IPS DF 6.9 (cell line): ENCODE measurements at regions not wholly inside any gene's neighbourhood (a gene's known extent, or its start where the extent isn't known, plus 50 kb on each side); places are given as distances from the start of the nearest gene placed in this dataset.
A peak's percentile ranks its signal among the peaks of the same experiment; 100 is the strongest.

ENCODE experiments used
- DNase-seq: peaks from one replicate; pipeline ENCODE4 v3.0.0-alpha.2; 2013; ENCODE audit warnings: low read depth, low spot score
- H3K27ac ChIP-seq: one replicate; pipeline ENCODE4 v1.5.1; 2013; ENCODE audit warnings: low read length, control low read depth
- H3K27me3 ChIP-seq: 2 replicates; pipeline ENCODE4 v1.6.1; 2013; ENCODE audit warnings: mild to moderate bottlenecking, low read length; ENCODE audit not compliant: control insufficient read depth, insufficient read depth
- H3K36me3 ChIP-seq: 2 replicates; pipeline ENCODE4 v1.6.1; 2013; ENCODE audit warnings: low read length; ENCODE audit not compliant: control insufficient read depth, insufficient read depth
- H3K4me1 ChIP-seq: 2 replicates; pipeline ENCODE4 v1.6.1; 2013; ENCODE audit warnings: low read length; ENCODE audit not compliant: control insufficient read depth, insufficient read depth
- H3K4me3 ChIP-seq: 2 replicates; pipeline ENCODE4 v1.5.1; 2013; ENCODE audit warnings: mild to moderate bottlenecking, low read length
- H3K9me3 ChIP-seq: 2 replicates; pipeline ENCODE4 v1.6.1; 2013; ENCODE audit warnings: low read length, inconsistent platforms; ENCODE audit not compliant: control insufficient read depth, insufficient read depth
- WGBS: extraction: QIAGEN DNeasy Blood & Tissue Kit; methylation state at CpG from one replicate; pipeline ENCODE4 v1.1.7; 2013; ENCODE audit warnings: mixed read lengths, missing lambda C conversion rate; ENCODE audit not compliant: insufficient read length, insufficient coverage; 5-methylcytosine and 5-hydroxymethylcytosine counted together

- 100% methylated on average over 1 of the region's 4 CpGs for WGBS
- no peak for DNase-seq
- Histone ChIP-seq H3K36me3 (no peaks in the 10 kb centered on the region), H3K9me3 (no peaks in the 10 kb centered on the region), H3K27me3 (no peaks in the 10 kb centered on the region), H3K4me1 (no peaks in the 10 kb centered on the region), H3K4me3 (no peak overlapping the region), H3K27ac (no peak overlapping the region)
Observed at GRCh38 chr12:74899031-74899829, 310.4 kb downstream of the KCNC2 start.

- Histone ChIP-seq H3K4me1 (no peaks in the 10 kb centered on the region), H3K36me3 (no peaks in the 10 kb centered on the region), H3K27ac (no peak overlapping the region), H3K27me3 (no peaks in the 10 kb centered on the region), H3K4me3 (no peak overlapping the region), H3K9me3 (no peaks in the 10 kb centered on the region)
- no CpG with 5 or more reads among the region's 4 CpGs for WGBS
- no peak for DNase-seq
Observed at GRCh38 chr12:74900232-74900631, 309.4 kb downstream of the KCNC2 start.

- H3K9me3 ChIP-seq = no peaks in the 10 kb centered on the region
- no CpG with 5 or more reads among the region's 1 CpG for WGBS
- no peaks in the 10 kb centered on the region for H3K4me1 ChIP-seq
- H3K36me3 ChIP-seq = no peaks in the 10 kb centered on the region
- no peaks in the 10 kb centered on the region for H3K27me3 ChIP-seq
- H3K27ac ChIP-seq = no peak overlapping the region
- peak; percentile 45 for DNase-seq
- H3K4me3 ChIP-seq = no peak overlapping the region
Observed at GRCh38 chr12:74903522-74903921, 306.1 kb downstream of the KCNC2 start.

GRCh38 chr12:74906224-74906623, 303.4 kb downstream of the KCNC2 start:
- DNase-seq = no peak
- Histone ChIP-seq H3K4me3 (no peak overlapping the region), H3K27ac (no peak overlapping the region), H3K27me3 (no peaks in the 10 kb centered on the region), H3K9me3 (no peaks in the 10 kb centered on the region), H3K36me3 (no peaks in the 10 kb centered on the region), H3K4me1 (no peaks in the 10 kb centered on the region)
- no CpG with 5 or more reads among the region's 5 CpGs for WGBS

GRCh38 chr12:74910831-74911230, 298.8 kb downstream of the KCNC2 start:
- DNase-seq = no peak
- Histone ChIP-seq H3K36me3 (no peaks in the 10 kb centered on the region), H3K27ac (no peak overlapping the region), H3K27me3 (no peaks in the 10 kb centered on the region), H3K4me3 (no peak overlapping the region), H3K4me1 (no peaks in the 10 kb centered on the region), H3K9me3 (no peaks in the 10 kb centered on the region)
- WGBS = no CpG with 5 or more reads among the region's 3 CpGs

DNA sequence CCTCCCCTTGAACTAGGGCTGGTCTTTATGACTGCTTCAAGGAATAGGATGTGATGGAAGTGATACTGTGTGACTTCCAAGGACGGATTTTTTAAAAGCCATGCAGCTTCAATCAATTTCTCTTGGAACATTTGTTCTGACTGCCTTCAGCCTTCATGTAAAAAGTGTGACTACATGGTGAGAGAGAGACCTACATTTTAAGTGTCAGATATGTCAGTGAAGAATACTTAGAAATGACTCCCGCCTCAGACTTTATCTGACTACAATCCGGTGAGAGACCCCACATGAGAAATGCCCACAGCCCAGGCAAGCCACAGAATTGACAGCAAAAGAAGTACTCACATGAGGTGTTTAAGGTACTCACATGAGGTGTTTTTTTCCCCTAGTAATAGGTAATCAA, 295.3 kb downstream of the KCNC2 start:
- H3K9me3 ChIP-seq = no peaks in the 10 kb centered on the region
- no peak overlapping the region for H3K4me3 ChIP-seq
- no peak overlapping the region for H3K27ac ChIP-seq
- DNase-seq = no peak
- no CpG with 5 or more reads among the region's 3 CpGs for WGBS
- H3K4me1 ChIP-seq = no peaks in the 10 kb centered on the region
- no peaks in the 10 kb centered on the region for H3K27me3 ChIP-seq
- no peaks in the 10 kb centered on the region for H3K36me3 ChIP-seq

DNA sequence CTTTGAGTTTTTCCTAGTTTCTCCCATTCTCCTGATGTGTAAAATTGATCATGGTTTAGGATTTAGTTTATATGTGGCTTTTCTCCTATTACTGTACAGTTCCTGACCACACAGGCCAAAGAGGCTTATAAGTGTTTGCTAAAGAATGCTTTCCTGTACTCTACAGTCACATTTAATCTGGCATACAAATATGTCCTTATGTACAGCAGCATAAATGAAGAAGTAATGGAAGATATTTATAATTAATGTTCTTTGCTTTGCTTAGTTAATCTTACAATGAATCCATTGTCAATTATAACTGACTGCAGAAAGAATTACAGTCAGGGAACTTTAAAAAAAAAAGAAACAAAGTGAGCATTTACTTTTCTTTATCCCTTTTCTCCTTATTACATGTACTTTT, 293.9 kb downstream of the KCNC2 start:
- Histone ChIP-seq H3K4me3 (no peak overlapping the region), H3K36me3 (no peaks in the 10 kb centered on the region), H3K9me3 (no peaks in the 10 kb centered on the region), H3K4me1 (no peaks in the 10 kb centered on the region), H3K27me3 (no peaks in the 10 kb centered on the region), H3K27ac (no peak overlapping the region)
- no peak for DNase-seq

DNA sequence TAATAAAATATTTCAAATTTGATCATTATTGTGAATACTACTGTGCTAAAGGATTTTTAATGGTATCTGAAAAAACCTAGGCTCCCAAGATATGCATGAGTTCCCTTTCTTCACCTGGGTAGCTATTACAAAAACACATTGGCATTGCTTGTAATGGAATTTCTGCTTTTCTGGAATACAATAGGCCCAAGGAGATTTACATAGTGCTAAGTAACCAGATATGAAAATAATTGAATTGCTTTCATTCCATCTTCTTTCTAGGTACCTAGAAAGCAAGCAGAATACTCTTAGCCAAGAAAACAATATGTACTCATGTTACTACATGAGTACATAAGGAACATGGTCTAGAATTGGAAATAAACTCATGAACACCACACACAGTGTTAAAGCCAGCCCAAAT, 291.9 kb downstream of the KCNC2 start:
- H3K27me3 ChIP-seq = no peaks in the 10 kb centered on the region
- H3K4me1 ChIP-seq = no peaks in the 10 kb centered on the region
- H3K9me3 ChIP-seq = no peaks in the 10 kb centered on the region
- DNase-seq = no peak
- H3K36me3 ChIP-seq = no peaks in the 10 kb centered on the region
- no peak overlapping the region for H3K4me3 ChIP-seq
- H3K27ac ChIP-seq = no peak overlapping the region

DNA sequence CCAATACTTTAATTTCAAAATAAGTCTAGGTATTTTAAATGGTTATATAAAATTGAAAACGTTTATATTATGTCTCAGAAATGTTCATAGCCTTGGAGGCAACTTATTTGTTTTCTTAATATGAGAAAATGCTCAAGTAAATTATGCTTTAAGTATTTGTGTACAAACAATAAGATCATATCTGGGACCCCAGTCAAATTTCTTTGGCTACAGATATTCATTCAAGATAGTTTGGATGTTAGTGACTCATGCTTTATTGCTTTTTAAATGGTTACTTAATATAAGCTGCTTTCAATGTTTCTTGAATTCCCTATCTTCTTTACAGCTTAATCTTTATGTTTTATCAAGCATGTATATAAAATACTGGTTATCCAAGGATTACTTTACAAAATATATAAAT, 291.3 kb downstream of the KCNC2 start:
- no peak overlapping the region for H3K27ac ChIP-seq
- WGBS = no CpG with 5 or more reads among the region's 1 CpG
- H3K4me1 ChIP-seq = no peaks in the 10 kb centered on the region

GRCh38 chr12:74922117-74922516, 287.5 kb downstream of the KCNC2 start:
- no peaks in the 10 kb centered on the region for H3K27me3 ChIP-seq
- H3K36me3 ChIP-seq = no peaks in the 10 kb centered on the region
- H3K4me3 ChIP-seq = no peak overlapping the region
- DNase-seq = no peak
- WGBS = no CpG with 5 or more reads among the region's 1 CpG
- H3K27ac ChIP-seq = no peak overlapping the region
- no peaks in the 10 kb centered on the region for H3K9me3 ChIP-seq
- no peaks in the 10 kb centered on the region for H3K4me1 ChIP-seq

More for the DNA sequence above, 291.3 kb downstream of the KCNC2 start:
- H3K4me3 ChIP-seq = no peak overlapping the region
- DNase-seq = no peak
- H3K36me3 ChIP-seq = no peaks in the 10 kb centered on the region
- no peaks in the 10 kb centered on the region for H3K27me3 ChIP-seq
- H3K9me3 ChIP-seq = no peaks in the 10 kb centered on the region

DNA sequence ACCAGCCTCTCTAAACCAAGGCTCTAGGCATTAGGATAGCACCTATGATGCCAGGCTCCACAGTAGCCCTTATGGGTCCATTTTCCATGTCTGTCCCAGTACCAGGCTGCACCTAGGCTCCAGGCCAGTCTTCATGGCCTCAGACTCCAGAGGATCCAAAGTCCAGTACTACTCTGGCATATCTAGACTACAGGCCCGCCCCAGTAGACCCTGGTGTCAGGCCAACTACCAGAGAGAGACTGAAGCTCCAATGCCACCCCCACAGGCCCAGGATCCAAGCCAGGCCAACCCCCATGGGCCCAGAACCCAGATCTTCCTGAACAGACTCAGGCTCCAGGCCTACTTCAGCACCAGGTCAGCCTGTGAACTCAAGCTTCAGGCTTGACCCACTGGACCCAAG, 287.0 kb downstream of the KCNC2 start:
- Histone ChIP-seq H3K9me3 (no peaks in the 10 kb centered on the region), H3K4me3 (no peak overlapping the region), H3K27ac (no peak overlapping the region), H3K4me1 (no peaks in the 10 kb centered on the region), H3K36me3 (no peaks in the 10 kb centered on the region), H3K27me3 (no peaks in the 10 kb centered on the region)
- WGBS = no CpG with 5 or more reads among the region's 1 CpG
- DNase-seq = no peak
